ENCODE measurements at regions not wholly inside any gene's neighbourhood (a gene's known extent, or its start where the extent isn't known, plus 50 kb on each side); places are given as distances from the start of the nearest gene placed in this dataset.

DNA sequence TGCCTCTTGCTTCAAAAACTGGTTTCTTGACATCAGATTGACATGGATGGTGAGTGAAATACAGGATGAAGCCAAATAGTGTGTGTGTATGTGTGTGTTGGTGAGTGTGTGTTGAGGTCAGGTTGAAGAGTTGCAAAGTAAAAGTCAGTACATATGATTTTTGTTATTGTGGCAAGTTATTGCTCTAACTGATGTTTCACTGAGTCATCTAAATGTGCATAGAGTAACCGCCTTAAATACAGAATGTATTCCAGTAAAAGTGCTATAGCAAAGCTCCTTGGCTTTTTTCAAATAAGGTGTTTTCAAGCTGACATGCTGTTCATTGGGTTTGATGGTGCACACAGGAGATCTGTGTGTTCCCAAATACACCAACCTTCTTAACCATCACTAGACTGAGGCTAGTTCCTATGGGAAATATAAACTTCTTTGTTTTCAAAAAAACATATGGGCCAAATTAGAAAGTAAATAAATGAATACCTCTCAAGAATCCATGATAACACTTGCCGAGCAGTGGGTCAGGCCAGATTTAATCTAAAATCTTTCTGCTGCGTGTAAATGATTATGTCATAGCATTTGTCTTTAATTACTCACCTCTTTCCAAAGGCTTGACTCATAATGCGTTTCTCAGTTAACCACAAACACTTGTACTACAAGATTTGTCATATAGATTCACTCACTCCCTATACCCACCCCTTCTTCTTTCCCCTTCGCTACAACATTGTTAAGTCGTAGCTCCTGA, 151.1 kb downstream of the LYPLAL1 start:
- TF ChIP-seq, protein P1, sequence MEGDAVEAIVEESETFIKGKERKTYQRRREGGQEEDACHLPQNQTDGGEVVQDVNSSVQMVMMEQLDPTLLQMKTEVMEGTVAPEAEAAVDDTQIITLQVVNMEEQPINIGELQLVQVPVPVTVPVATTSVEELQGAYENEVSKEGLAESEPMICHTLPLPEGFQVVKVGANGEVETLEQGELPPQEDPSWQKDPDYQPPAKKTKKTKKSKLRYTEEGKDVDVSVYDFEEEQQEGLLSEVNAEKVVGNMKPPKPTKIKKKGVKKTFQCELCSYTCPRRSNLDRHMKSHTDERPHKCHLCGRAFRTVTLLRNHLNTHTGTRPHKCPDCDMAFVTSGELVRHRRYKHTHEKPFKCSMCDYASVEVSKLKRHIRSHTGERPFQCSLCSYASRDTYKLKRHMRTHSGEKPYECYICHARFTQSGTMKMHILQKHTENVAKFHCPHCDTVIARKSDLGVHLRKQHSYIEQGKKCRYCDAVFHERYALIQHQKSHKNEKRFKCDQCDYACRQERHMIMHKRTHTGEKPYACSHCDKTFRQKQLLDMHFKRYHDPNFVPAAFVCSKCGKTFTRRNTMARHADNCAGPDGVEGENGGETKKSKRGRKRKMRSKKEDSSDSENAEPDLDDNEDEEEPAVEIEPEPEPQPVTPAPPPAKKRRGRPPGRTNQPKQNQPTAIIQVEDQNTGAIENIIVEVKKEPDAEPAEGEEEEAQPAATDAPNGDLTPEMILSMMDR (conservative IDR thresholded peaks at IDR 0.05; ENCODE audit: low read length), result no peak
- TF ChIP-seq EZH2phosphoT487 (IDR thresholded peaks at IDR 0.05; ENCODE audit: borderline replicate concordance, low read depth, low read length), result no peak
